ENCODE measurements at regions not wholly inside any gene's neighbourhood (a gene's known extent, or its start where the extent isn't known, plus 50 kb on each side); places are given as distances from the start of the nearest gene placed in this dataset.

- peak; percentile 80 for TF ChIP-seq CTCF (IDR thresholded peaks at IDR 0.05)
- no peak for TF ChIP-seq EZH2phosphoT487 (IDR thresholded peaks at IDR 0.05)
Observed at GRCh38 chr13:31431722-31432137, 232.0 kb downstream of the B3GLCT start.

Measured in neural progenitor cell (in vitro differentiated cells).